Activated T-cell treated with anti-CD3 and anti-CD28 coated beads for 4 hours (primary cell): ENCODE measurements at regions not wholly inside any gene's neighbourhood (a gene's known extent, or its start where the extent isn't known, plus 50 kb on each side); places are given as distances from the start of the nearest gene placed in this dataset.

Experiments
- DNase-seq: peaks from one replicate; pipeline ENCODE4 v3.0.0-alpha.2; 2020

DNA sequence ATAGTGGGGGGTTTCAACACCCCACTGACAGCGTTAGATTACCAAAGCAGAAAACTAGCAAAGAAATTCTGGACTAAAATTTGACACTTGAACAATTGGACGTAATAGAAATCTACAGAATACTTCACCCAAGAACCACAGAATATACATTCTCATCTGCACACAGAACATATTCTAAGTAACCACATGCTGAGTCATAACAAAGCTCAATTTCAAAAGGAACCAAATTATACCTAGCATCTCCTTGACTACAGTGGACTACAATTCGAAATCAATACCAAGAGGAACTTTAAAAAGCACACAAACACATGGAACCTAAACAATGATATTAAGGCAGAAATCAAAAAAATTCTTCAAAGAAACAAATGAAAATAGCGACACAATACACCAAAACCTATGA, 871.6 kb upstream of the MDGA2 start:
- DNase-seq = no peak

DNA sequence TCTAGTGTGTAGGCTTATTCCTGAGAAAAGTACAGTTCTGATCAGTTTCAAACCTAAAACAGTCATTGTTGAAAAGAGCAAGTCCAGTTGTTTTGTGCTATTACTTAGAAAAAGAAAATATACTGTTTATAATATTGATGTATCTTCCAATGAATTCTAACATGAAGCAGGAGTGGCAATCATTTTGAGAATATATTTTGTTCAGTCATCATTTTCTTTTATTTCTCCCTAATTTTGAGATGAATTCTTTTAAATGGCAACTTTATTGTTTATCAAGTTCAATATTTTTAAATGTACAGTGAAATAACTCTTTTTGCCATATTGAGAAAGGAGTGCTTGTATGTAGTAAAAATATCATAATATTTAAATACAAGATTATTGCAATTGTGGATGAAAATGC, 862.2 kb upstream of the MDGA2 start:
- DNase-seq = no peak

DNA sequence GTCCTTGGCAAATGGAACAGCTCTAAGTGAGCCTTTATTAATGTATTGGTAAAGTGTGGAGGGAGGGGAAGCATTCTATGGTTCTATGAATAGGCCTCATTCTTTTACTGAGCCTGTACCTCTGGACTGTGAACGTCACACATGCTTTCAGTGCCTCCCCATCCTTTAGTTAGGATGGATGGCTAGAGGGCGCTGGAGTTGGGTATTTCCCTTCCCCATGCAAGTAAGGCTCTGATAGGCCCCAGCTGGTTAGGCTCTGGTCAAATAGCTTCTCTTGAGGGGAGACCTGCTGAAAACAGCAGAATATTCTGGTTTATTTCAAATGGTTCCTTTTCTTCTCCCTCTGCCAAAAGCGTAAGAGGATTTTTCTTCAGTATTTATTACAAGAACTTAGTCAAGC, 860.9 kb upstream of the MDGA2 start:
- DNase-seq = no peak

DNA sequence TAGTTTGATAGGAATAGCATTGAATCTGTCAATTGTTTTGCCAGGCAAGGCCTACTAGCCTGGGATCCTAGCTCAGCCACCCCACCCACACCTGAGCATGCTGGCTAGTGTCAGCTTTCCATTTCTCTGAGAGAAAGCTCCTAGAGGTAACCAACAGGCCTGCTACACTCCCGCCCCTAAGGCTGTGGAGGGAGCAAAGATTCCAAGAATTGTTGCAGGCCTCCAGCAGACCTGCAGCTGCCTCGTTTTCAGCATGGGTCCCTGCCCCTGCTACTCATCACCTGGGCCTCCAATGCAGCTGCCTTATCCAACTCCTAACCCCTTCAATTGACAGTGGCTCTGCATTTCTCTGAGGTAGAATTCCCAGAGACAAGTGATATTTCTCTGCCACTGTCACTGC, 852.4 kb upstream of the MDGA2 start:
- no peak for DNase-seq

DNA sequence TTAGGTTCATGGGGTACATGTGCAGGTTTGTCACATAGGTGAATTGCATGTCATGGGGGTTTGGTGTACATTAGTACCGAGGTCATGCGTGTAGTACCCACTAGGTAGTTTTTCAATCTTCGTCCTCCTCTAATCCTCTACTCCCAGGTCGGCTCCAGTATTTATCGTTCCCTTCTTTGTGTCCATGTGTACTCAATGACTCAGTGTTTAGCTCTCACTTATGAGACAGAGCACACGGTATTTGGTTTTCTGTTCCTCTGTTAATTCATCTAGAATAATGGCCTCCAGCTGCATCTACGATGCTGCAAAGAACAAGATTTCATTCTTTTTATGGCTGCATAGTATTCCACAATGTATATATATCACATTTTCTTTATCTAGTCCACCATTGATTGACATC, 850.9 kb upstream of the MDGA2 start:
- DNase-seq = no peak

DNA sequence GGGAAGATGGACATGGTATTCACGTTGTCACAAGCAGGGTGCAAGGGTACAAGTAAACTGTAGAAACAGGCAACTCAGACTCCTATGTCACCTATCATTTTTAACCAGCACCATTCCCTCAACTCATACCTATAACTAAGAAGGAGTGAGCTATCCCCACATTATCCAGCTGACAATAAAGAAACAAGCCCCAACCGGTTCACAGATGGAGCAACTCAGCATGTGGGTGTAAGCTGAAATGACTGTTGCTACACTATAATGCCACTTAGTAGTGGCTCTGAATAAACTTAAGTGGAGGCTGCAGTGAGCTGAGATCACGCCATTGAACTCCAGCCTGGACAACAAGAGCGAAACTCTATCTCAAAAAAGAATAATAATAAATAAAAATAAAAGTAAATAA, 829.5 kb upstream of the MDGA2 start:
- no peak for DNase-seq

DNA sequence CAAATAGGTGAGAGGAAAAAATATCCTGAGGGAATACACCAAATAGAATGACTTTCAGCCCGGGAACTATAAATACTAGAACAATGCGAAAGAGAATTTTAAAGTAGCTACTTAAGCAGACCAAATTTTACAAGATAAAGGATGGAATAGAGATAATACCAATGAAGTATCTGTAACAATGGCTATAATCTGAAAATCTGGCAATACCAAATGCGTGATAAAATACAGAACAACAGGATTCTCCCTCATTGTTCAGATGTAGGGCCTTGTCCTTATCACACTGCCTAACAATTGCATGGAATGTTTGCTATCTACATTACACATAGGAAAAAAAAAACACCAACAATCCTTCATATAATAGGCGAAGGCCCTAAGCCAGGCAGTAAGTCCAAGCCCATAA, 815.4 kb upstream of the MDGA2 start:
- no peak for DNase-seq

DNA sequence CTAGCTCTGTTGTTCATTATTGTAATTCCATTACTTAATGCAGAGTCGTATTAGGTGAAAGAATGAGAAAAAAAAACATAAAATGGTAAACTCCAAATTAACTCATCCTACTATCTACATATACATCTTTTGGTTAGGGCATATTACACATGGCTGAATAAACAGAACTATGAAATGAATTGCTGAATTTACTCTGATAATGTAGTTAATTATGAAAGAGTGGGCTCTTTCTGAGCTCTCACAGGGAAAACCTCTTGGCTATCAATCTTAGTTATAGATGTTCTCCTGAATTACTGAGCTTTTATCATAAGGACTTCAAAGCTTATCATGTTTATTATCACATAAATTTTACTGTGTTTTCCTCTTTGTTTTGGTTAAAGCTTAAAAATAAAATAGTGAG, 798.5 kb upstream of the MDGA2 start:
- DNase-seq = no peak

DNA sequence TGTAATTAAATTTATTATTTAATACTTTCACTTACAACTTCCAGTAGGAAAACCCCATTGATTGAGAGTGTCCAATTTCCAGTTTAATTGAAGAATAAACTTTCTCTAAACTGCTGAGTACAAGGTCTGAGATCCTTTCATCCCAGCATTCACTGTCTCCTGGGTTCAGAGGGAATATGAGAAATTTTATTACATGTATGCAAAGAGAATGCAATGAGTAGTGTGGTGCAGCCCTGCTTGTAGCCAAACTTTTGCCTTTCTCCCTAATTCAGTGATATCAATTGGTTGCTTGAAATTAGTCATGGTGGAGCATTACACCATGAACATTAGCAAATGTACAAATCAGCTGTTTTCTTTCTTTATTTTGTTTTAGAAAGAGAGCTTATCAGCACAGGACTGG, 780.6 kb upstream of the MDGA2 start:
- DNase-seq = no peak

DNA sequence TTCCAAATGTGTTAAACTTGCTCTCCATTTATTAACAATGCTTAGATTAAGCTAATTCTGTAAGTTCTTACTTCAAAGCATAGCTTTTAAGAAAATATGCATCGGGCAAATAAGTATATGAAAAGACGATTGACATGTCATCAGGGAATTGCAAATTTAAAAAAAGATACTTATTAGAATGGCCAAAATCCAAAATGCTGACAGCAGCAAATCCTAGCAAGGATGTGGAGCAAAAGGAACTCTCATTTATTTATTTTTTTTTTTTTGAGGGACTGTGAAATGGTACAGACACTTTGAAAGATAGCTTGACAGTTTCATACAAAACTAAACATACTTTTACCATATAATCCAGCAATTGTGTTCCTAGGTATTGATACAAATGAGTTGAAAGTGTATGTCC, 779.5 kb upstream of the MDGA2 start:
- DNase-seq = no peak

DNA sequence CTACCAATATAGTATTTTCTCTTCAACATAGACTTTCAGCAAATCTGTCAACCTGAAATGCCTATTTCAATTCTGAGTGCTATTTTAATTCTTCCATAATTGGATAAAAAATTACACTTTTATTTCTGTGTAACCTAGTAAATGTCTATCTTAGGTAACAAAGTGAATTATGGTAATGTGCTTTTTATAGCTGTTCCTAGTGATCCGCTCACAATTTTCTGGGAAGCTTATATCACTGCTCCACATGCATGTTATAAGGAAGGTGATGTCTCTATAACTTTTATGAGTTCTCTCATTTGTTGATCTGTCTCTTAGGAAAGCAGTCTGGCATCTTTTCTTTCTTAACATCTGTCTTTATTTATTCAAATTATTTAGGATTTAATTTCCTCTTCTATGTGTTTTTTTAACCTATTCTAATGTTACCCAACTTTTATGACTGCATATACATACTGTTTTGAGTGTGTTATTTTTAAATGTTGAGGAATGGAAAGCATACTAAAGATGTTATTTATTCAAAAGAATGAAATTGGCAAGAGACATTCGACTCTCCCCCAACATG, 777.1 kb upstream of the MDGA2 start:
- no peak for DNase-seq

DNA sequence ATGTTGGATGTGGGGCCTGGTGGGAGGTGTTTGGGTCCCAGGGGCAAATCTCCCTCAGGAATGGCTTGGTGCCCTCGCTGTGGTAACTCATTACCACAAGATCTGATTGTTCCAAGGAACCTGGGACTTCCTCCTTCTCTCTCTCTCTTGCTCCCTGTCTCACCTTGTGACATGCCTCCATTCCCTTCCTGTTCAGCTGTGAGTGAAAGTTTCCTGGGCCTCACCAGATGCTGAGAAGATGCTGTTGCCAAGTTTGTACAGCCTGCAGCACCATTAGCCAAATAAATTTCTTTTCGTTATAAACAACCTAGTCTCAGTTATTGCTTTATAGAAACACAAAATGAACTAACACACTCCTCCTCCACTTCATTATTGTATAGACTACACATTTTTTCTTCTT, 759.8 kb upstream of the MDGA2 start:
- DNase-seq = no peak

DNA sequence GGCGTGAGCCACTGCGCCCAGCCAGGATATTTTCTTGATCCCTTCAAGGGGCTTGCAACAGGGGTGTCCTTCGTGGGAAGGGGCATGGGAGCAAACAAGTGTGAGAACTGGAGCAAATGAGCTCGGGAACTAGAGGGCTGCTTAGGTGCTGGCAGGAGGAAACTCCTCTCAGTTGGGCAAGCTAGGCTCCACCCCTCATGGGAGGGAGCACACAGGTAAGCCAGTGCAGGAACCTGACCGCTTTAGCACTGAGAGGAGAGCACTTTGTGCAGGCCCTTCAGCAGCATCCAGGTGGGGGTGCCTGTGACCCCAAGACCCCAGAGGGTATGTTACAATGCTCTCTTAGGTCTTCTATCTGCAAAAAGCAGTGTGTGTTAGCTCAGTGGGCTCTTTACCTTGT, 755.4 kb upstream of the MDGA2 start:
- no peak for DNase-seq

DNA sequence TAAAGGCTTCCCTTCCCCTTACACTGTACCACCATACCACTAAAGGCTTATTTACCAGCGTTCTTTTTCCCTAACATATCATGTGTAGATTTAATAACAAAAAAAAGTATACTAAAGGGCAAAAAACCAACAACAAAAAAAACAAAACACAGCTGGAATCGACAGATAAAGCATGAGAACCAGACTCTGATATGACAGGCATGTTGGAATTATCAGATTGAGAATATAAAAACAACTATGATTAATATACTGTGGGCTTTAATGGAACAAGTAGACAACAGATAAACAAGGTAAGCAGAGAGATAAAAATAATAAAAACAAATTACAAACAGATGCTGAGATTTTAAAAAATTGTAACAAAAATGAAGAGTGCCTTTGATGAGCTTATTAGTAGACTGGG, 754.1 kb upstream of the MDGA2 start:
- DNase-seq = no peak

DNA sequence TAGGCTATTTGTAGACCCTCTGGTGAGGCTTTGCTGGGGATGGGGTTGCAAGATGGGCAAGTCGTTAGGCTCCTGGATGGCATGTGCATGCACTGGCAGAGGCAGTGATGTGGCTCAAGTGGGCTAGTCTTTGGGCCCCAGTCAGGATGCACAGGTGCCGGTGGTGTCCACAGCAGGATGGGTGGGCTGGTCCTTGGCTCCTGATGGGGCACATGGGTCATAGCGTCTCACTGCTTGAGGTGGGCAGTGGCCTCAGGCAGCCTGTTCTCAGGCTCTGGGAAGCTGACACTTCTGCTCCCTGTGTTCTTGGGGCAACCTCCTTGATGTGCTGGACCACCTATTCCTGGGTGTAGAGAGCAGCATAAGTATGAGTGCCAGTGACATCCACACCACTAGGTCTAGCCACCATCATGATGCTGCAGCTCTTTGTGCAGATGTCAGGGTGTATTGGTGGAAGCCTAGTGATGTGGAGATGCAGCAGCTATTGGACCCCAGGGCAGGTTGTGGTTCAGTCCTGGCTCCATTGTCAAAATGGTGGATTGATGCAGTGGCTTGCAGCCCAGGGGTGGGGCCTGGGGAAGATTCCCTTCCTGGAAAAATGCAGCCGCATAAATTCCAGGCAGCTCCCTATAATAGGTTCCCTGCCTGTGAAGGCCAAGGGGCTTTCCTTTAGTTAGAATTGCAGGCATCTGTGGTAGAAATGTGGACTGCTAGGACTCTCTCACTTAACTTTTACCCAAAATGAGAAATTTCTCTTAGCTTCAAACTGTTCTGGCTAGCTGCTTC, 742.5 kb upstream of the MDGA2 start:
- DNase-seq = no peak

DNA sequence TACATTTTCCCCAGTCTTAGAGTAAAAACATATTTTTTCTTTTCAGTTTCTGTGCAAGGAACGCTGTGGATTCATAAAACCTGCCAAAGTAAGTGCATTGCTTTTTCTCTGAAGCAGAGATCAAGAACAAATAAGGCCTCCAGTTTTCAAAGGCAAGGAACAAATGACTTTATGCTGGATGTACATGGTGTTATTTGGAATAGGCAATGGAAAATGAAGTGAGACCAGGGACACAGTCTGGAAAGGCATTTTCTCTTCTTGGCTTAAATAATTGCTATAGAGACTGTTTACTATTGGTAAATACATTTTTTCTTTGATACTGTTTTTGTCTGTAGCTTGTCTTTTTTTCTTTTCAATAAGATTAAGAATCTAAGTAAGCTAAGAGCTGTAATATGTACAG, 725.9 kb upstream of the MDGA2 start:
- no peak for DNase-seq

DNA sequence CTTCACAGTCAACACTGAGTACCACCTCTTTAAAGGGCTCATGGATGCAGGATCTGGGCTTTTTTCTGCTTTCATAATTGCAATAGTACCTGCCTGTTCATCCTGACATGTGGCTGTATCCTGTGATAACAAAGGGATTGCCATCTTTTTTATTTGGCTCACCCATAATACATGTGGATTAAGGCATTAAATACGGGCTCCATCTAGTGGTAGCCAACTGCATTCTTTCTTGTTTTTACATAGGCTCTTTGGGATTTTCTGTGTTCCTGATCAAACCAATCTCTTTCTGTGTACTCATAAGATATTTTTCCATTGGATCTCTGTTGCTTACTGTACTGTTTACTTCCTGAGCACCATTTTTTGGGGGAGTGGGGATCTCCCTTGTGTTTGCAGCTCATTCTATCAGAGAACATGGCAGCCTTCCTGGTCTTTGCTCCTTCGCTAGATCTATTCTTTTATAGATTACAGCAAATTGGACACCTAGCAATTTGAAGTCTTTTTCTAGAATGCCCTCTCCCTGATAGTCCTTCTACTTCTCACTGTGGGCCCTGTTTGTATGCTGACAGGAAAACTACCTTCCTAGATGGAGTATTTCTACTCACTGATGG, 723.4 kb upstream of the MDGA2 start:
- DNase-seq = no peak

DNA sequence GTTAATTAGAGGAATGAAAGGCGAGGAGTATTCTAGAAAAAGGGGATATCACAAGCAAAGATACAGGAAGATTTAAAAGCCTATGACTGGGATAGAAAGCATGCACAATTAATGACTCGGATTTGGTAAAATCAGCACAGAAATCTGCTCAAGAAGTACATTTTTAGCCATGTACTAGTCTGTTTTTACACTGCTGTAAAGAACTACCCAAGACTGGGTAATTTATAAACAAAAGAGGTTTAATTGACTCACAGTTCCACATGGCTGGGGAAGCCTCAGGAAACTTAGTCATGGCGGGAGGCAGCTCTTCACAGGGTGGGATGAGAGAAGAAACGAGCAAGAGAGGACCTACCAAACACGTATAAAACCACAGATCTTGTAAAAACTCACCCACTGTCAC, 716.3 kb upstream of the MDGA2 start:
- no peak for DNase-seq

DNA sequence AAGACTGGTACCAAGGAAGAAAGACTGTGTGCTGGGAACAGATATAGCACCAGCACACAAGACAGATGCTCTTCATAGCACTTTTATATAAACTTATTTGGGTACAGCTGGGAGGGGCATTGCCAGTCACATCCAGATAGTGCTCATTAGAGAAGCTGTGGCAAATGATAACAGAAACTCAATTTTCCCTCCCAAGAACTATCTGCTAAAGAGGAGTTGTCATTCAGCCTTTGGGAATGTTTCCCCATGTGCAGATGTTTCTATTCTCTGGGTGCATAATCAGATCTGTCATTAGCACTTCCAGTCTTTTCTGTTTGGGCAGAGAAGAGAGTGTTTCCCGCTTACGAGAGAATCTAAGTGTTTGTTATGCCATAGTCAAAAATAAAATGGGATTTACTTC, 714.9 kb upstream of the MDGA2 start:
- DNase-seq = no peak

DNA sequence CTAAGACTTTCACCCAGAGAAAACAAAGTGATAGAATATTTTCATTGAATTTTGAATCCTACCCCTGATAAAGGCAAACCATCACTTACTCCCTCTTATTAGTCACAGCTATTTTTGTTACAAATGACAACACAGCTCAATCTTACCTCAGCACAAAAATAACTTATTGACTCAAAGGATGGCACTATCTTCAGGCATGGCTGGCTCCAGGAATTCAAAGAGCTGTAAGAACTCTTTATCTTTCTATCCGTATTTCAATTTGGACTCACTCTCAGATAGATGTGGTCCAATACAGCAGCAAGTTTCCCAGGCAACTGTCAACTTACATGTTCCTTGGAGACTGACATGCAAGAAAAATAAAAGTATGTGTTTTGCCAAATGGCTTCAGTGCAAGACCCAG, 709.4 kb upstream of the MDGA2 start:
- DNase-seq = no peak

DNA sequence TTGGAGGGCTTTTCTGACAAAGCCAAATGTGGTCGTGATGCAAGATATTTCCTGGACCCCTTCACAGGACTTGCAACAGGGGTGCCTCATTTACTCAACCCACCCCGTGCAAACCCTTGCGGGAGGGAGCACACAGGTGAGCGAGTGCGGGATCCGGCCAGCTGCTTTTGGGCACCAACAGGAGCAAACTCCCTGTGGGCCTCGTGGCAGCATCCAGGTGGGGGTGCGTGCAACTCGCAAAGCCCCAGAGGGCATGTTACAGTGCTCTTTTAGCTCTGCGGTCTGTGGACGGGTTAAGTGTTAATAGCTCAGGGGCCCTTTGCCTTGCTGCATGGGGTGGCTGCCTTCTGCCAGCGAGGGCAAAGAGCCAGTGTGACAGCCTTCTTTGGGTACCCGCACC, 707.6 kb upstream of the MDGA2 start:
- no peak for DNase-seq

DNA sequence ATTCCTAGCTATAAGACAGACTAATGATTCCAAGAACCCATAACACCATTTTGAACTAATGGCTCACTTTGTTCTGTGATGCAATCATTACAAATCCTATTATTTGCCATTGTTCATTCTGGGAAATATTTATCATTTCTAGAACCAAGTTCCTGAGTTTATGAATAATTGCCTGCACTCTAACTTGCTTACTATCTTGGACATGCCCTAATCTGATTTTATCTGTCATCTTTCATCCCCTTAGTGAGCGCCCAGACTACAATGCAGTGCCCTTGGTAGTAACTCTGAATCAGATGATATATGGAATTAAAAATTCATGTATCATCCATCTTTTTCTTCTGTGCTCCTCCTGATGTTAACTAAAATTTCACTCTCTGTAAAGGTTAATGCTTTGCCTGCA, 703.1 kb upstream of the MDGA2 start:
- DNase-seq = no peak

DNA sequence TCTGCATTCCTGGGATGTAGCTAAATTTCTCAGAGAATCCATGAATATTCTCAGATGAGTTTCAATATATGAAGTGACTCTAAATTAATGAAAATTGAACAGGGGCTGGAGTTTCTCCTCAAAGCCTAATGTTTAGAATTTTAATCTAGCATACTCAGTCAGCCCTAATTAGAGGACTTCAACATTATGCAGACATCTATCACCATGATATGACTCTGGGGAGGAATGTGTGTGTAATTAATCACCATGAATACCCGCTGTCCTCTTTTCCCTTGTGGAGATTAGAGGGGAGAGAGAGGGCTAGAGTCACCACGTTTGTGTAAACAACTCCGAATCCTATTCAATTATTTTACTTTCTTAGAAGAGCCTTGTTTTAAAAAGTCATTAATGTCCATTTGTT, 698.6 kb upstream of the MDGA2 start:
- no peak for DNase-seq

DNA sequence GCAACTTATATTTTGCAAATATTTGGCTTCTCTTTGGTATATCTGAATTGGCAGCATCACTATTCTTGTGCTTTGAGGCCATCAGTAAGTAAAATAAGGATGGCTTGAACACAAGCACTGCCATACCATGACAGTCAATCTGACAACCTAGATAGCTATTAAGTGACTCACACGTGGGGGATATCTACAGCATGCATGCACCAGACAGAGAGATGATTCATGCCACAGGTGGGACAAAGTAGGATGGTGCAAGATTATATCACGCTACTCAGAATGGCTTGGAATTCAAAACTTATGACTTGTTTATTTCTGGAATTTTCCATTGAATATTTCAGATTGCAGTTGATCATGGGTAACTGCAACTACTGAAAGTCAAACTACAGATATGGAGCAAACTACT, 675.6 kb upstream of the MDGA2 start:
- no peak for DNase-seq

DNA sequence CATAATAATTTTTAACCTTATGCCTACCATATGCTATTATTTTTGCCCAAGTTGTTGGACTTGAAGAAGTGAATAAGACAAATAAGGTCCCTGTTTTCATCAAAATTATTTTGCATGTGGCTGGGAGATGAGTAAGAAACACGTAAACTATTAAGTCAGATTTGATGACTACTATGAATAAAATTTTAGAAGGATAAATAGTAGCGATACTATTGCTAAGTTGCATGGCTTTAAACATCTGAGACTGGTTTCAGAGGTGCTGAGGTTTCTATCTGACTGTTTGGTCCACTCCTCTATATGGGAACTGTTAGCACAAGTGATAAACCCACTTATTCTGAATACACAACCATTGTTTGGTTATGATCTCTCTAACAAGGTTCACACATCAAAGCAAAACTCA, 674.3 kb upstream of the MDGA2 start:
- DNase-seq = no peak
